A673 (cell line): ENCODE measurements at regions not wholly inside any gene's neighbourhood (a gene's known extent, or its start where the extent isn't known, plus 50 kb on each side); places are given as distances from the start of the nearest gene placed in this dataset.

ENCODE experiments used
- BruUV-seq: library from RNA; stranded (reverse); fragments of 400-500 nt; replicated peaks from 2 replicates; lab custom pipeline; 2021; lab: Mats Ljungman, UMichigan
- CTCF ChIA-PET: fragments of 300-600 bp; sonication (Branson Sonifier 250); formaldehyde crosslinking; loops from one replicate; lab custom pipeline; 2022; ENCODE audit warnings: antibody characterized with exemption; lab: Charles Lee
- POLR2A ChIA-PET: fragments of 300-600 bp; sonication (Branson Sonifier 250); formaldehyde crosslinking; loops from one replicate; lab custom pipeline; 2022; ENCODE audit warnings: antibody characterized with exemption; ENCODE audit not compliant: low non-redundant PET; lab: Charles Lee
- DNase-seq: peaks from one replicate; pipeline ENCODE4 v3.0.0-alpha.2; 2015; ENCODE audit warnings: low spot score
- H3K27ac ChIP-seq: fragments of 200-600 bp; sonication (generic); 2 replicates; pipeline ENCODE4 v1.5.1; 2016; ENCODE audit warnings: mixed run types, low read depth, mild to moderate bottlenecking, mixed read lengths, antibody characterized with exemption, low read length; ENCODE audit not compliant: poor library complexity, severe bottlenecking
- H3K27me3 ChIP-seq: fragments of 200-600 bp; sonication (generic); replicated peaks from 2 replicates; pipeline ENCODE4 v1.6.1; 2017; ENCODE audit warnings: mixed run types, low read depth, mild to moderate bottlenecking, mixed read lengths, antibody characterized with exemption, low read length; ENCODE audit not compliant: insufficient read depth, poor library complexity
- H3K36me3 ChIP-seq: fragments of 200-600 bp; sonication (generic); 2 replicates; pipeline ENCODE4 v1.6.1; 2016; ENCODE audit warnings: mixed run types, mild to moderate bottlenecking, mixed read lengths, antibody characterized with exemption, low read length; ENCODE audit not compliant: insufficient read depth, poor library complexity, severe bottlenecking
- H3K4me1 ChIP-seq: fragments of 200-600 bp; sonication (generic); 2 replicates; pipeline ENCODE4 v1.6.1; 2017; ENCODE audit warnings: mixed run types, mild to moderate bottlenecking, mixed read lengths, antibody characterized with exemption, low read length; ENCODE audit not compliant: insufficient read depth, poor library complexity, severe bottlenecking
- H3K4me3 ChIP-seq: fragments of 200-600 bp; sonication (generic); 2 replicates; pipeline ENCODE4 v1.5.1; 2016; ENCODE audit warnings: low read depth, mixed run types, mild to moderate bottlenecking, mixed read lengths, low read length; ENCODE audit not compliant: poor library complexity, severe bottlenecking
- H3K9me3 ChIP-seq: fragments of 200-600 bp; sonication (generic); 2 replicates; pipeline ENCODE4 v1.6.1; 2016; ENCODE audit warnings: mixed run types, low read depth, mild to moderate bottlenecking, mixed read lengths, antibody characterized with exemption, low read length; ENCODE audit not compliant: poor library complexity, severe bottlenecking
- EZH2 ChIP-seq: fragments of 200-600 bp; sonication (generic); IDR thresholded peaks from 2 replicates; pipeline ENCODE4 v1.6.1; 2017; ENCODE audit warnings: borderline replicate concordance, low read depth, mild to moderate bottlenecking, mixed read lengths, antibody characterized with exemption, low read length; ENCODE audit not compliant: poor library complexity, severe bottlenecking
- intact Hi-C: fragments of 100-400 bp; cut with micrococcal nuclease; formaldehyde crosslinking; loops from one replicate; pipeline ENCODE4 v1.10.0; 2022; ENCODE audit not compliant: unreplicated experiment
- TF ChIP-seq, protein P1 (sequence below): fragments of 300-800, 200-600 bp; sonication (generic); conservative IDR thresholded peaks from 2 replicates; pipeline ENCODE4 v1.5.1; 2017; ENCODE audit warnings: low read depth, mild to moderate bottlenecking, antibody characterized with exemption, low read length, moderate library complexity, mixed read lengths

DNA sequence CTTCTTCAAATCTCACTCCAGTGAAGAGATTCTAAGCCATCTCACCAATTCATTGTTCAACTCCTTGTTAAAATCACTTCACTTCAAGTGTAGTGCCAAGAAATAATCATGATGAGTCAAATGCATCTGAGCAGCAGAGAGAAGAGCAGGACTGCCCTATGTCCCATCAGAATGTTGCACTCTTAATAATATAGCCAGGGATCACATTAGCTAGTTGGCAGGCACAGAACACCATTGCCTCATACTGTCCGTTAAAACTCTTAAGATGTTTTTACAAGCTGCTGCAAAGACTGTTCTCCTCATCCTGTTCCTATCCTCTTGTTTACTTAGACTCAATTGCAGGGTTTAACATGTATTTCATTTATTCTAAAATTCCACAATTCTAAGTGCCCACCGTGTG is 432.9 kb downstream of the PLPP3 start:
- Histone ChIP-seq H3K27me3 (peaks cover 3% of the 10 kb centered on the region), H3K27ac (no peak overlapping the region), H3K36me3 (no peaks in the 10 kb centered on the region), H3K4me1 (no peaks in the 10 kb centered on the region), H3K9me3 (no peaks in the 10 kb centered on the region), H3K4me3 (no peak overlapping the region)
- TF ChIP-seq, protein P1, sequence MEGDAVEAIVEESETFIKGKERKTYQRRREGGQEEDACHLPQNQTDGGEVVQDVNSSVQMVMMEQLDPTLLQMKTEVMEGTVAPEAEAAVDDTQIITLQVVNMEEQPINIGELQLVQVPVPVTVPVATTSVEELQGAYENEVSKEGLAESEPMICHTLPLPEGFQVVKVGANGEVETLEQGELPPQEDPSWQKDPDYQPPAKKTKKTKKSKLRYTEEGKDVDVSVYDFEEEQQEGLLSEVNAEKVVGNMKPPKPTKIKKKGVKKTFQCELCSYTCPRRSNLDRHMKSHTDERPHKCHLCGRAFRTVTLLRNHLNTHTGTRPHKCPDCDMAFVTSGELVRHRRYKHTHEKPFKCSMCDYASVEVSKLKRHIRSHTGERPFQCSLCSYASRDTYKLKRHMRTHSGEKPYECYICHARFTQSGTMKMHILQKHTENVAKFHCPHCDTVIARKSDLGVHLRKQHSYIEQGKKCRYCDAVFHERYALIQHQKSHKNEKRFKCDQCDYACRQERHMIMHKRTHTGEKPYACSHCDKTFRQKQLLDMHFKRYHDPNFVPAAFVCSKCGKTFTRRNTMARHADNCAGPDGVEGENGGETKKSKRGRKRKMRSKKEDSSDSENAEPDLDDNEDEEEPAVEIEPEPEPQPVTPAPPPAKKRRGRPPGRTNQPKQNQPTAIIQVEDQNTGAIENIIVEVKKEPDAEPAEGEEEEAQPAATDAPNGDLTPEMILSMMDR = no peak
- TF ChIP-seq EZH2 = no peak
- DNase-seq = no peak
- intact Hi-C loops = no loop called here
- CTCF ChIA-PET = no interaction called here
- POLR2A ChIA-PET = no interaction called here
- BruUV-seq = no TSS peak

DNA sequence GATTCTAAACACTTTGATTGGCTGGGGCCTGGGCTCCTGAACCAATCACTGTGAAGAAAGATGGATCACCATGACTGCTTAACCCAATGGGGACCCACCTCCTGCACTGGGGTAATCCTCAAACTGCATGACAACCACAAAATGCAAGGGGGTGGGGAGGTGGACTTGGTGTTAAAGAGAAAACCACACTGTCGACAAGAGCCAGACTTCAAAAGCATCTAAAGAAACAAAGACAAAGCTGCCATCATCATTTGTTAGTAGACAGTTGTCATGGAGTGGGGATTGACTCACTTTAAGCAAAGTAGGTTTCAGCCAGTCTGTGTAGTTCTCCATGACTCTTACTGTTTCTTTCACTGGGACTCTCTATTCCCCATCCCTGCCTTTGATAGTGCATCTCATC is 433.8 kb downstream of the PLPP3 start:
- H3K9me3 ChIP-seq = no peaks in the 10 kb centered on the region
- peaks cover 3% of the 10 kb centered on the region for H3K27me3 ChIP-seq
- CTCF ChIA-PET = no interaction called here
- TF ChIP-seq EZH2 = no peak
- TF ChIP-seq, protein P1 = no peak
- H3K4me1 ChIP-seq = no peaks in the 10 kb centered on the region
- no peaks in the 10 kb centered on the region for H3K36me3 ChIP-seq
- no TSS peak for BruUV-seq
- H3K4me3 ChIP-seq = no peak overlapping the region
- no peak overlapping the region for H3K27ac ChIP-seq
- DNase-seq = no peak
- POLR2A ChIA-PET = no interaction called here
- intact Hi-C loops = no loop called here

DNA sequence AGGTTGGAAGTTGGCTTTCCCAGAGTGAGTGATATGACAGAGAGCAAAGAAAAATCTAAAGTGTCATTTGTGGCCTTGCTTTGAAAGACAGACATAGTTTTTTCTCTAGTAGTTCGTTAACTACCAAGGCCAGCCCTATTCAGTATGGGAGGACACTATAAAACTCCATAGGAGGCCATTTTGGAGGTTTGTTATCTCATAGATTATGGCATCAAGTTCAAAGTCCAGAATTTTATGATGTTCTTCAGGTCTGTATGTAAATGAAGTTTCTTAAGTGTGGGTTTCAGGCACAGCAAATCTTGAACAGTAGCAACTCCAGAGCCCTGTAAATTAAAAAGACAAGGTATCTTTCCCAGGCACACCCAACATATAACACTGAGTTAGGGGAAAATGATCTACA is 437.1 kb downstream of the PLPP3 start:
- Histone ChIP-seq H3K9me3 (no peaks in the 10 kb centered on the region), H3K4me1 (no peaks in the 10 kb centered on the region), H3K36me3 (no peaks in the 10 kb centered on the region), H3K27me3 (peaks cover 3% of the 10 kb centered on the region), H3K4me3 (no peak overlapping the region), H3K27ac (no peak overlapping the region)
- POLR2A ChIA-PET = no interaction called here
- intact Hi-C loops = no loop called here
- DNase-seq = no peak
- TF ChIP-seq, protein P1 = no peak
- no peak for TF ChIP-seq EZH2
- CTCF ChIA-PET = no interaction called here
- no TSS peak for BruUV-seq
